Thyroid gland (tissue), 4 donors: ENCODE measurements at regions not wholly inside any gene's neighbourhood (a gene's known extent, or its start where the extent isn't known, plus 50 kb on each side); places are given as distances from the start of the nearest gene placed in this dataset.

Source experiments
- CTCF ChIP-seq, 6 experiments: fragments of 200-600 bp in 3 of 6; fragments of 450-650 bp in 3 of 6; sonication (generic) in 3 of 6; IDR thresholded peaks; one replicate each; pipeline ENCODE4 v1.5.1; 2016 to 2019; ENCODE audit warnings: antibody characterized with exemption in 6 of 6, mild to moderate bottlenecking in 2 of 6, inconsistent platforms in 1 of 6, moderate library complexity in 1 of 6
- POLR2A ChIP-seq, 2 donors: fragments of 450-650 bp; IDR thresholded peaks; one replicate each; pipeline ENCODE4 v1.6.1; 2017; ENCODE audit warnings: antibody characterized with exemption in 2 of 2, mild to moderate bottlenecking in 2 of 2, moderate library complexity in 1 of 2

- no peak for TF ChIP-seq CTCF (IDR thresholded peaks at IDR 0.05)
- TF ChIP-seq POLR2A (IDR thresholded peaks at IDR 0.05): no peak
Observed at GRCh38 chr5:102603670-102604069, 104.9 kb upstream of the SLCO6A1 start.
